Suppressor macrophage treated with lipopolysaccharide for 1 hour (primary cell): ENCODE measurements at regions not wholly inside any gene's neighbourhood (a gene's known extent, or its start where the extent isn't known, plus 50 kb on each side); places are given as distances from the start of the nearest gene placed in this dataset.

Experiments
- DNase-seq, 3 donors: peaks; one replicate each; pipeline ENCODE4 v3.0.0-alpha.2; 2020 to 2022

DNA sequence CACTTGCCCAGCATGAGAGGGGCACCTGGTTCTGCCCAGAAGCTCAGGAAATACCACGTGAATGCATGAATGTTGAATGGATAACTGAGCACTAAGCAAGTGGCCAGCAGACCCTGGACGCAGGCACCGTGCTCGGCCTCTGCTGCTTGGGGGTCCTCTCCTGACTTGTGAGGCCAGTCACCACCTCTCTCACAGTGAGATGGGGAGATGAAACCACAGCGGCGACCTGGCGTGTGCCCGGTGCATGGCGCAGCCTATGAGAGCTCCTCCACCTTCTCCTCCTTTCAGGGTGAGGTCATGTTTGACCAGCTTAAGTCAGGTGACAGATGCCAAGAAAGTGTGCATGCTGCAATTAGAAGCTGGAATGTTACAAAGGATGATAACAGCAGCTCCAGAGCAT lies 75.5 kb downstream of the HMX1 start:
- no peak for DNase-seq

DNA sequence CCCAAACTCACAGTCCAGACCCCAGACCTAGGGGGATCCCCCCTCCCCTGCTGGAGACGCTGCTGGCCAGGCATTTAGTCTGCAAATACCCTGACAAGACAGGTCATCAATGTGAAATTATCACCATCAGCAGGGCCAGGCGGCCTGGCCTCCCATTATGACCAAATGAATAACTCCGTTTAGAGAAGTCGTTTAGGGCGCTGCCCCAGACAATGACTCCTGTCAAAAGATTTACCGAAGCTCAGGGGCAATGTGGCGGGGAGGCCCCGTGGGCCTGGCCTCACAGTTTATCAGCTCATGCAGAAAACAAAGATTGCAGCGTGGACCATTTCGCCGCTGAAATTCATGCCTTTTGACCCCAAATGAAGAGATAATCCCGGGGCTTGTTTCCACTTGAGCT lies 76.5 kb downstream of the HMX1 start:
- no peak for DNase-seq

DNA sequence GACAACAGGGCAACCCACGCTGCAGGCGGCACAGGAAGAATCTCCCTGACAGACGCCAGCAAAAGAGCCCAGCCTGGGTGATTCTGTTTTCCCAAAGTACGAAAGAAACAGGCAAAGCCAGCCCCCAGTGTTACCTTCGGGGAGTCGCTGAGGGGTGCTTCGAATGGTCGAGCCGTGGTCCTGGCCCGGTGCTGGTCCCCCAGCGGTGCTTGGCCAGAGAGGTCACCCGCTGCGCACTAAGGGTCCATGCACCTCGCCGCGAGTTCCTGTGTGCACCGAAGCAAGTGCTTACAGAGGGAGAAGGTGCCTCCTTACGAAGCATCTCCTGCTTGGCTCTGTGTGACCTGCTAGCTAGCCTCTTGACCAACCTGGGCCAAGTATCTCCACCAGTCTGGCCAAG lies 77.1 kb downstream of the HMX1 start:
- no peak for DNase-seq

DNA sequence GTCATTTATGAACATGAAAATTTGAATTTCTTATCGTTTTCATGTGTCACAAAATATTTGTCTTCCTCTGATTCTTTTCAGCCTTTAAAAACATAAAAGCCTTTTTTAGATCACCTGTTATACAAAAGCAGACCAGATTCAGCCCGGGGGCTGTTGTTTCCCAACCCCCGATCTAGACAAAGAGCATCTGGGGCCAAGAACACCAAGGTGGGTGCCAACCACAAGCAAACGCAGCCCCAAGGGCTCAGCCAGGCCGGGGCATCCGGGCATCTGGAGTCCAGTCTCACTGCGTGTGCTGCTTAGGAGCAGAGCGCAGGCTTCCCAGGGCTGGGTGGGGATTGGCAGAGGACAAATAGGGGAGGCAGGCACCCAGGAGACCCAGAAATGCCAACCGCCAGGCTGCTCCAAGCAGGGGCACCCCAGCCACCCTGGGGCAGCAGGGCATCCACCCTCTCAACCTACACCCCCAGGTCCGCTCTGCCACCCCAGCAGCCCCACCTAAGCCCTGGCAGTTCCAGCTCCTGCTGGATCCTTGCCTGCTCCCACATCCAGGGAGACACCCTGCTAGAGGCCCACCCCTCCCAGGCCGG lies 78.0 kb downstream of the HMX1 start:
- no peak for DNase-seq

DNA sequence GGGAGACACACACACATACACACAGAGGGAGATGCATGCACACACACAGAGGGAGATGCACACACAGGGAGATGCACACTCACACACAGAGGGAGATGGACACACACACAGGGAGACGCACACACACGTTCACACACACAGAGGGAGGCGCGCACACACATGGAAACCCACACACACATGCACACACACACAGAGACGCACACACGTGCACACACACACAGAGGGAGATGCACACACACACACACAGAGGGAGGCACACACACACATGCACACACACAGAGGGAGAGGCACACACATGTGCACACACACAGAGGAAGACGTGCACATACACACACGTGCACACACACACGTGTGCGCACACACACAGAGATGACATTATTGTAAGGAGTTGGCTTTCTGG lies 79.1 kb downstream of the HMX1 start:
- DNase-seq, result no peak

DNA sequence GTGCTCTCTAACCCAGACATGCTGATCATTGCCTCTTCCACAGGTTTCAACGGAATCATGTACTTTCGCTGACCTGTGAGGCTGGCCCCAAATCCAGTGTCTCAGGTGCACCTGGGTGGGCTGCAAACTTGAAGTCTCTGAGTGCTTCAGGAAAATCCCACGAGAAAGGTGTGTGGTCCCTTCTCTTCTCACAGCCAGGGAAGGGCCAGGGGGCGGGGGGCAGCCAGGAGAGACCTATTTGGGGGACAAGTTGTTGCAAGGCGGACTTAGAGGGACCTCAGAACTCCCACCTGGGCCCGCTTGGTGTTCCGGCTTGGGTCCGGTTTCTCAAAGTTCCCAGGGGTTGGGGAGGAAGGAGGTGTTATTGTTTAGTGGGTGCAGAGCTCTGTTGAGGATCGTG lies 80.0 kb downstream of the HMX1 start:
- no peak for DNase-seq

DNA sequence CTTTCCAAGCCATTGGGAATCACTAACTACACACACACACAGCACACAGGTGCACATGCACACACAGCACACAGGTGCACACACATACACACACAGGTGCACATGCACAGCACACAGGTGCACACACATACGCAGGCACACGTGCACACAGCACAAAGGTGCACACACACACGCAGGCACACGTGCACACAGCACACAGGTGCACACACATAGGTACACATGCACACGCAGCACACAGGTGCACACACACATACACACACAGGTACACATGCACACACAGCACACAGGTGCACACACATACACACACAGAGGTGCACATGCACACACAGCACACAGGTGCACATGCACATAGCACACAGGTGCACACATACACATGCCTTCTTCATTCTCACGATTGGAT lies 80.9 kb downstream of the HMX1 start:
- DNase-seq, result no peak

DNA sequence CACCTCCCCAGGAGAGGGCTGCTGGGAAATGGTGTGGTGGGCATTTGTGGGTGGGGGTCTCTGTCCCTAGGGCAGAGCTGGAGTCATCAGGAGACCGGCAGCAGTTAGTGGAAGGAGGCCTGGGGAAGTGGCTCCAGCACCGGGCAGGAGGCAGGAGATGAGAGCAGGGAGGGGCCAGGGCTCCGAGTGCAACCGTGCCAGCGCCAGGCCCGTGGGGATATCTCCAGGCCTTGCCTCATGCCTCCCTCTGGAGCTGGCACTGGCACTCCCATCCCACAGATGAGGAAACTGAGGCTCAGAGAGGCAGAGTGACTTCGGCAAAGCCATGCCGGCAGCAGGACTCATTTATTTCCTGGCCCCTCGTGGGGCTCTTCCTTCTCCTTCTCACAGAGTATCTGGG lies 83.5 kb downstream of the HMX1 start:
- no peak for DNase-seq

DNA sequence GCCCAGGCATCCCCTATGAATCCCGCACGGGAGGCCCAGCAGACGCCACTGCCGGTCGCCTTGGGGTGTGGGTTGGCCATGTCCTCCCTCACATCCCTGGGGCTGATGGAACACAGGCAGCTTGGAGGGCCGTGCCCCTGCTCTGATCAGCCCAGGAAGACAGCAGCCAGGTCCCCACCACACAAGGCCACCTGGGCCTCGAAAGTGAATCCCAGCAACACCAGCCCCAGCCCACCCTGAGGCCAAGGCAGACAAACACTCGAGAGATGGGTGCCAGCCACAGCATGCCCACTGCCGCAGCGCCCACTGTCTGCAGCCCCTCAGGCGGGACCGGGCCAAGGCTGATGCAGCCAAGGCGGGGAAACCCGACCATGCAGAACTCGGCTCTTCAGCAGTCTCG lies 85.5 kb downstream of the HMX1 start:
- no peak for DNase-seq

DNA sequence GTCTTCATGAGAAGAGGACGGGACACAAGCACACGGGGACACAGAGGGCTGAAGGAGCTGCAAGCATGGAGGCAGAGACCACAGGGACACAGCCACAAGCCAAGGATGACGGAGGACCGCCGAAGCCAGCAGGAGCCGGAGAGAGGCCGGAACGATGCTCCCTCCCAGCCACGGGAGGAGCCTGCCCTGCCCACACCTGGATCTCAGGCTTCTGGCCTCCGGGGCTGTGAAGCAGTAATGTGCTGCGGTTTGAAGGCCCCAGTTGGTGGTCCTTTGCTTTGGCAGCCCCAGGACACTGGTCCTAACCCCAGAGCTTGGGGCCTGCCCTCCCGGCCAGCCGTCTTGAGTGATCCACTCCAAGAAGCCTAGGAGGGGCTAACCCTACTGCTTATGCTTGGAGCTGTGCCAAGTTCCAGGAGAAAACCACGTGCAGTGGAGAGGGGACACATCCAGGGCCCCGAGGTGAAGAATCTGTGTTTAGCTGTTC lies 85.9 kb downstream of the HMX1 start:
- DNase-seq, result no peak

DNA sequence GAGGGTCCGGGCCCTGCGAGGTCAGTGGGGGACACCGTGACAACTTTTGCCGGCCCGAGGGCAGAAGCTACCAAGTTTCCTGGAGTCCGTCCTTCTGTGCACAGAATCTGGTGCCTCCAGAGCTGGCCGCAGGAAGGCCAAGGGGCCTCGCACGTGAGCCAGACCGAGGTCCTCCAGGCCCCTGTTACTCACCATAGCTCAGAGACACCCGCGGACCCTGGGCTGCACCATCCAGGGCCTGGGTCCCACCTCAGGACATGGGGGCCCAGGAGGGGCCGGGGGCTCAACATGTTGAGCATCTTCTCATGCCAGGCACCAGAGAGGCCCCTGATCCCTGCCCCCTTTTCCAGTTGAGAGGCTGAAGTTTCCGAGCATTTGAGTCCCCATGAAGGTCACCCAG lies 87.9 kb downstream of the HMX1 start:
- DNase-seq, result no peak

DNA sequence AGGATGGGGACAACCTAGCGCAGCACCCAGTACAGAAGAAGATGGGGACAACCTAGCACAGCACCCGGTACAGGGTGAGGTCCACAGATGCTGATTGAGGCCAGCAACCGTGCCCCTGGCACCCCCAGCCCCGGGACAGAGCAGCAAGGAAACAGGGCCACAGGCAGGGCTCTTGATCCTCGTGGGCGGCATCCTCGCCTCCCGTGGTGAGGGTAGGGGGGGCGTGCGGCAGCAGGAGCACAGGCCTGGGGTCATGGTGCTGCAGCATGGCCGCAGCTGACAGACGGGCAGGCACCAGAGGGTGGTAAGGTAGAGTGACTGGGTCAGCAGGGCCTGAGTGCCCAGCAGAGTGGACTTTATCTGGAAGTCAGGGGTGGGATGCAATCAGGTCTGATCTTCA lies 89.5 kb downstream of the HMX1 start:
- no peak for DNase-seq

DNA sequence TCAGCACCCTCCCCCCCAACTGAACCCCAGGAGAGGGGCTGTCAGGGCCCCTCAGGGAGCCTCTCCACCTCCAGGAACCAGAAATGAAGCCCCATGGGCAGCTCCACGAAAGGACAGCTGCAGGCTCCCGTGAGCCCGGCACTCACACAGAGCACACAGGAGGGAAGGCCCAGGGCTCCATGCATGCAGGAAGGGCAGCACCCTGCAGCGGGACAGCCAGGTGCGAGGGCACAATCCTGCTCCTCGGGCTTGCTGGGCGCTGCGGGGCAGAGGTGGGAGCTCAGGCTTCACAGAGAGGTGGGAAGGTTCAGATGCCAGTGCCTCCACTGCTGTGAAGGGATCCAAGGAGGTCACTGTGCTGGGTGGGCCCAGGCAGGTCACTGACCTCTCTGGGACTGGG lies 90.0 kb downstream of the HMX1 start:
- DNase-seq, result no peak

DNA sequence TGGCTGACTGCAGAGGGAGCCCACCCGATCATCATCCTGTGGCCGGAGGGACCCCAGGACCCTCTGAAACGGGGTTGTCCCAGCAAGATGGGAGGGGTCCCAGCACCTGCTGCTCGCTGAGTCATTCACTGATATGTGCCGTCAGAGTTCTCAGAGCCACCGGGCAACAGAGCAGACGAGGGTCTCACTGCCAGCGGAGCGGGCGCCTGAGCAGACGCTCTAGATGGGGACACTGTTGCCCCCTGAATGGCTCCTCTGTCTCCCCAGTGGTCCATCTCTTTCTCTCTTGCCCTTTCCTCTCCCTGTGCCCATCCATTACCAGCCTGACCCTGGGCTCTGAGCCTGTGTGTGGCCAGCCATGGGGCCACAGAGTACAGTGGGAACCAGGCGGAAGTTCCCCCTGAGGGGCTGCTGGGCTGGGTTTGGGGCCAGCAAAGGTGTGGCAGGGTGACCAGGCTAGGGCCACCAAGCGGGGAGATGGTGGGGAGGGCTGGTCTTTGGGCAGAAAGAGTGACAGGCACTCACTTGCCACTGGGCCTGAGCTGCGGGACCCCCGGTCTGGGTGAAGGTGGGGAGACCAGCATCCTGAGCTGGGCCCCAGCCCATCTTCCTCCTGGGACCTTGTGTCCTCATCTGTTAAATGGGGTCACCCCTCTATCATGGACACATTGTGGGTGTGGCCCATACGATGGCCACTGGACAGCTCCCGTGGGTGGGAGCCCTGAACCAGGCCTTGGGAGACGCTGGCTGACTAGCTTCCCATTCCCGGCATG lies 90.9 kb downstream of the HMX1 start:
- no peak for DNase-seq

DNA sequence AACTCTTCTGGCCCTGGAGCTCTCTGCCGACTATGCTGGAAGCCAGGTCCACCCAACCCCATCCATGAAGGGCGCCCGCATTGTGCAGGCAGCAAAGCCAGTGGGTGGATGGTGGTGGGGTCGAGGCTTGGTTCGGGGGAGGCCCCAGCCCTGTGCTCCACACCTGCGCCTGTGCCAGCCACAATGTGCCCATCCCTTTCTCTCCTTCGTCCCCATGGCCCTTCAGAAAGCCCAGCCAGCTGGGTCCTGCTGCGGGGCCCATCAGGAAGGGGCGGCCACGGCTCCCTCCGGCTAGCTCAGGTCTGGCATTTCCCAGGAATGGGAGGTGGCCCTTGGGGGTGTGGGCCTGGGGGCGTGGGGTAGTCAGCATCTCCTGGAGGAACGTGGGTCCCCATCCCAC lies 91.6 kb downstream of the HMX1 start:
- no peak for DNase-seq

DNA sequence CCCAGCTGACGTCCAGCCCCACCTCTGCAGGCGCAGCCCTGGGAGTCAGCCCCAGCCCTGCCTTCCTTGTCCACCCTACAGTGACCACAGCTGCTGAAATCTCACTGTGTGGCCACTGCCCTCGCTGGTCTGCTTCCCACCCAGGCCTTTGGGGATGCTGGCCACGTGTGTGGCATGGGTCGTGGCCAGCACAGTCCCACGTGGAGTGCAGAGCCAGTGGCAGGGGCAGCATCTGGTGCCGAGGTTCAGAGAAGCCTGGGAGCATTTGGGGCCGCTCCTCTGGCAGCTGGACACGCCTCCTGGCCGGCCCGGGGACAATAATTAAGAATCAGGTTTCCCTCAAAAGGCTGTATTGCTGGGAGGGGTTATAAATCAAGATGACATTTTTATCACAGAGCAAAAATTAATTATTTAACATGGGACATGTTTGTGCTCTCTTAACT lies 92.1 kb downstream of the HMX1 start:
- no peak for DNase-seq

DNA sequence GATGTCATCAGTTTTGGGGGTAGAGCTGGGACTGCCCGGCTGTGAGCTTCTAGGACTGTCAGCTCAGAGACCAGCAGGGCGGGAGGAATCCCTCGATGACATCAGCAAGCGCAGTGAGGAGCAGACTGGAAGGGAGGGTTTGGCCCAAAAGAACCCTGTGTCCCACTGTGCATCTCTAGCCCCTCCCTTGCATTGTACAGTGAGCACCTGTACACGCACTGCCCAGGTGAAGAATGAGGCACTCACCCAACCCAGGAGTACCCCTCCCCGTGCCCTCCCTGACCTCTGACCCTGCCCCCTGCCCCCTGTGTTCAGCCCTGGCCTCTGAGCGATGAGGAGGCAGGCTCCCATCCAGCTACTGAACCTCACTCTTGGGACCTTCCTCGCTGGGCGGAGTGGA lies 92.9 kb downstream of the HMX1 start:
- DNase-seq, result no peak

DNA sequence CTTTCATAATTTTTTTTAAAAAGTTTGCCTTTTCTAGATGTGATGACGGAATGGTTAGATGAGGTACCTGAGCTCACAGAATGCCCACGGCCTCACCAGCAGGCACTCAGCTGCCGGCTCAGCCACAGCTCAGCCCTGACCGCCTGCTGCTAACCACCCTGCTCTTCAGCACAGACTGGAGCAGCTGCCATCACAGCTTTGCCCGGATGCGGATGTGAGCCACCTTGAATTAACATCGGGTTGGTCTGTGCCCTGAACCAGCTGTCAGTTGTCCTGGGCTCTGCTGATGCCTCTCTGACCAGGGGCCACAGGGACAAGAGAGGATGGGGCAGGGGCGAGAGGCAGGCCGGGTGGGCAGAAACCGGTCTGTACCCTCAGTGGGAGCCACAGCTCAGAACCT lies 93.3 kb downstream of the HMX1 start:
- no peak for DNase-seq

DNA sequence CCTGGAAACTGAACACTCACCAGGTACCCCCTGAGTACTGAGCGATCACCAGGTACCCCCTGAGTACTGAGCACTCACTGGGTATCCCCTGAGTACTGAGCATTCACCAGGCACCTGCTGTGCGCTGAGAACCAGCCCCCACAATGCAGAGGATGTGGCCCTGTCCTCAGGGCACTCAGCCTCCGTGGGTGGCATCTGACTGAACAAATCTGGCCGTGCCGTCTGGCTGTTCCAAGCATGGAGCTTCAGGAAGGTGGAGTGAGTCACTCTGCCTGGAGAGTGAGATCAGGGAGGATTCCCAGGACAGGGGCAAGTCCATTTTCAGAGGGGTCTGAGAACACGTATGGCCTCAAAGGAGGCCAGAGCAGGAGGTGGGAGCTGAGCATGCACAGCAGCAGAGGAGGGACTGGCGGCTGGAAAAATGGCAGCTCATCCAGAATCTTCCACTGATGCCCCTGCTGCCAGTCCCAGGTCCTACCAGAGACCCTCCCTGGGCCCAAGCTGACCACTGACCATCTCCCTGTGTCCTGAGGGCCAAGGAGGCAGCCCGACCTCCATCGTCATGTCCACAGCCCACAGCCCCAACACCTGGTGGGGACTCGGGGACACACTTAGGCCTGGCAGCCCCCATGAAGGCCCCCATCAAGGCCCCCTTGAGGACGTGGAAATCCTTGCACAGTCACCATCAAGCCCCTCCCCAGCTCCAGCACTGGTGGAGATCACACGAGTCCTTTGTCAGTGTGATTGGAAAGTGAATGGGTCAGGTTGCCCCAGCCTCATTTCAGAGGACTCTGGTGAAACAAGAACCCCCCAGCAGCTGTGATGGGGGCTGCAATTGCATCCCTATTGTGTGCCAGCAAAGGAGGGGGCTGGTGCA lies 94.1 kb downstream of the HMX1 start:
- no peak for DNase-seq

DNA sequence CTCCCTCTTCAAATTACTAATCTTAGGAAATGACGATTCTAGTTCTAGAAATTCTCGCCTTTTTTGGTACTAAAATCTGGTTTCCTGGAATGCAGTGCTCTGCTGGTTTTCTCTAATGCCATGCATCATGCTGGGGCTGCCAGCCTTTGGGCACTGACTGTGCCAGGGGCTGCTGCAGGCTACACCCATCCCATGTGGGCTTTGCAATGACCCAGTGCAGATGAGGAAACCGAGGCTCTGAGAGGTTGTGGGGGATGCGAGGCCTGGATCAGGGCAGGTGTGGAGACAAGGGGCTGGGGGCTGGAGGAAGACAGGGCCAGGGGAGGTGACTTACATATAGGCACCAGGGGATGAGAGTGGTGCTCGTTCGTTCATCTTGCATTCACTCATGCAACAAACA lies 95.3 kb downstream of the HMX1 start:
- DNase-seq, result no peak

DNA sequence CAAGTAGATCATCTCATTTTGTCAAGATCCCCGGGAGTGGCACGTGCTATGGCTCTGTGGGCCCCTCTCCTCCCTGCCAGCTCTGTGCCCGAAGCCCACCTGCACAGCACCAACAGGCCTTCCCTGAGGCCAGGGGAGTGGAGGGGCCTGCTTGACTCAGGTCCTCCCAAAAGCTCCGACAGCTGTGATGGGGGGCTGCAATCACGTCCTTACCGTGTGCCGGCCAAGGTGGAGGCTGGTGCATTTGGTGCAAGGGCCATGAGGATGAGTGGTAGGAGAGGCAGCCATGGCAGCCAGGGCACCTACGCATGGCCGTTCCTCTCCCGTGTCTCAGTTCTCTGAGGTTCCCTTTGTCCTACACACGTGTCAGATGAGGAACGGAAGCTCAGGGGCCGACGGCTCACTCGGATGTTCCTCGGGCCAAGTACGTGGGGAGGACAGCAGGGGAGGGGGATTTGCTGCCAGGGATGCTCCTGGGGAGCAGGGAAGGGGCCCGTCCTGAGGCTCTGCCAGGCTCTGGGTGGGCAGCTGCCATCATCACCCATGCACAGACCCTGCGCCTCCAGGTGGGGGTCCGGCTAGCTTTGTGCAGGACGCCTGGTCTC lies 95.8 kb downstream of the HMX1 start:
- DNase-seq, result no peak

DNA sequence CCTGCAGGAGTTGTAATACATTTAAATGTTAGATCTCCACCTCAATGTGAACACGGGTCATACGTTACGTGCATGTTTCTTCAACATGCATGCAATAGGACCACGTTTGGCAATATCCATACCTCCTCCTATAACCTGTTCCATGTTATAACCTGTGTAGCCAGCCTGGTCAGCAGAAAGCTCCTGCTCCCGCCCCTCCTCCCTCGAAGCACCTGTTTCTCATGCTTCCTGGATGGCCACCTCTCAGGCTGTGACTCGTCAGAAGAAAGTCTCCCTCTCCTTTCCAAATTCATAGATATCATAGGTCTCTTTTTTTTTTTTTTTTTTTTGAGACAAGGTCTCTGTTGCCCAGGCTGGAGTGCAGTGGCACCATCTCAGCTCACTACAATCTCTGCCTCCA lies 96.5 kb downstream of the HMX1 start:
- no peak for DNase-seq

DNA sequence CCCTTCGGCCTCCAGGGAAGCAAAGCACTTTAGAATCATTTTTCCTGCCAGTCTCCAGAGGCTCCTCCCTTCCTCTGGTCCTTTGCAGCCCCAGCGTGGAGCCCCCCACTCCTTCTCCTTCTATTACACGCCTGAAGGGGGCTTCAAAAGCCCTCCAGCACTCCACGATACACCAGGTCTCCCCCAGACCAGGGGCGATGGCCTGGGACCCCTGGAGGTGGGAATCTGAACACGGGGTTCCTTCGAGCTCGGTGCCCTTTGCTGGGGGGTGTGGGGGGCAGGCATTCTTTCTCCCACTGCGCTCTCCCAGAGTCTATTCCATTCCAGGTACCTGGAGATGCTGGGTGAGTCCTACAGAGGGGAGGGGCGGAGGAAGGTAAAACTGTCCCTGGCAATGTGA lies 97.6 kb downstream of the HMX1 start:
- no peak for DNase-seq
